HEK293T (cell line): ENCODE measurements at regions not wholly inside any gene's neighbourhood (a gene's known extent, or its start where the extent isn't known, plus 50 kb on each side); places are given as distances from the start of the nearest gene placed in this dataset.

ENCODE experiments used
- BHLHE40 ChIP-seq: fragments of 450-650 bp; IDR thresholded peaks from 2 replicates; pipeline ENCODE4 v1.6.1; 2016; ENCODE audit warnings: mild to moderate bottlenecking, moderate library complexity, borderline replicate concordance
- CTBP1 ChIP-seq: fragments of 450-650 bp; IDR thresholded peaks from 2 replicates; pipeline ENCODE4 v1.6.1; 2016; ENCODE audit warnings: borderline replicate concordance
- ELF4 ChIP-seq: fragments of 450-650 bp; IDR thresholded peaks from 2 replicates; pipeline ENCODE4 v1.6.1; 2017; ENCODE audit warnings: antibody characterized with exemption
- FOXA1 ChIP-seq: fragments of 450-650 bp; IDR thresholded peaks from 2 replicates; pipeline ENCODE4 v1.6.1; 2016; ENCODE audit warnings: mild to moderate bottlenecking
- FOXM1 ChIP-seq: fragments of 450-650 bp; IDR thresholded peaks from 2 replicates; pipeline ENCODE4 v1.6.1; 2017; ENCODE audit warnings: mild to moderate bottlenecking, borderline replicate concordance
- LEF1 ChIP-seq: fragments of 450-650 bp; IDR thresholded peaks from 2 replicates; pipeline ENCODE4 v1.6.1; 2017; ENCODE audit warnings: mild to moderate bottlenecking, borderline replicate concordance
- SUZ12 ChIP-seq: fragments of 450-650 bp; IDR thresholded peaks from 2 replicates; pipeline ENCODE4 v1.6.1; 2016; ENCODE audit warnings: mild to moderate bottlenecking
- TARDBP ChIP-seq: fragments of 450-650 bp; IDR thresholded peaks from 2 replicates; pipeline ENCODE4 v1.6.1; 2016
- ZNF384 ChIP-seq: fragments of 450-650 bp; IDR thresholded peaks from 2 replicates; pipeline ENCODE4 v1.6.1; 2016
- TF ChIP-seq, protein P1 (sequence below): fragments of 450-650 bp; IDR thresholded peaks from 2 replicates; pipeline ENCODE4 v1.6.1; 2016

DNA sequence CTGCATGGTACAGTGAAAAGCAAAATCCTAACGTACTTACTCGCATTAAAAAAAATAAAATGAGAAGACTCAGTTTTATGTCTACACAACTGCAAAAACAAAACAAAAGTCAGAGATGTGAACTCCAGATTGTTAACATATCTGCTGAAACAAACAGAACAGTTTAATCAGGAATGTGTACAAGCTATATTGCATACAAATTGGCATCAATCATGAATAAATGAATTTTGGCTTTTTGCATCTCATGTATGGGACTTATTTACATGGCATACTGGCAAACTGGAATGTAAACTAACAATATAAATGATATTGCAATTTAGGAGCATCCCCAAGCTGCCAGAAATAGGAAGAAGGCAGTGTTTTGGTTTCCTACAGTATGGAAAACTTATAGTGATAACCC, 79.6 kb upstream of the NSMCE3 start:
- TF ChIP-seq SUZ12 (no peak), TARDBP (no peak), ELF4 (no peak), ZNF384 (no peak), FOXM1 (no peak), FOXA1 (no peak), CTBP1 (no peak), BHLHE40 (no peak), LEF1 (no peak)
- TF ChIP-seq, protein P1, sequence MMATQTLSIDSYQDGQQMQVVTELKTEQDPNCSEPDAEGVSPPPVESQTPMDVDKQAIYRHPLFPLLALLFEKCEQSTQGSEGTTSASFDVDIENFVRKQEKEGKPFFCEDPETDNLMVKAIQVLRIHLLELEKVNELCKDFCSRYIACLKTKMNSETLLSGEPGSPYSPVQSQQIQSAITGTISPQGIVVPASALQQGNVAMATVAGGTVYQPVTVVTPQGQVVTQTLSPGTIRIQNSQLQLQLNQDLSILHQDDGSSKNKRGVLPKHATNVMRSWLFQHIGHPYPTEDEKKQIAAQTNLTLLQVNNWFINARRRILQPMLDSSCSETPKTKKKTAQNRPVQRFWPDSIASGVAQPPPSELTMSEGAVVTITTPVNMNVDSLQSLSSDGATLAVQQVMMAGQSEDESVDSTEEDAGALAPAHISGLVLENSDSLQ, result no peak
